ENCODE measurements at regions not wholly inside any gene's neighbourhood (a gene's known extent, or its start where the extent isn't known, plus 50 kb on each side); places are given as distances from the start of the nearest gene placed in this dataset.

DNA sequence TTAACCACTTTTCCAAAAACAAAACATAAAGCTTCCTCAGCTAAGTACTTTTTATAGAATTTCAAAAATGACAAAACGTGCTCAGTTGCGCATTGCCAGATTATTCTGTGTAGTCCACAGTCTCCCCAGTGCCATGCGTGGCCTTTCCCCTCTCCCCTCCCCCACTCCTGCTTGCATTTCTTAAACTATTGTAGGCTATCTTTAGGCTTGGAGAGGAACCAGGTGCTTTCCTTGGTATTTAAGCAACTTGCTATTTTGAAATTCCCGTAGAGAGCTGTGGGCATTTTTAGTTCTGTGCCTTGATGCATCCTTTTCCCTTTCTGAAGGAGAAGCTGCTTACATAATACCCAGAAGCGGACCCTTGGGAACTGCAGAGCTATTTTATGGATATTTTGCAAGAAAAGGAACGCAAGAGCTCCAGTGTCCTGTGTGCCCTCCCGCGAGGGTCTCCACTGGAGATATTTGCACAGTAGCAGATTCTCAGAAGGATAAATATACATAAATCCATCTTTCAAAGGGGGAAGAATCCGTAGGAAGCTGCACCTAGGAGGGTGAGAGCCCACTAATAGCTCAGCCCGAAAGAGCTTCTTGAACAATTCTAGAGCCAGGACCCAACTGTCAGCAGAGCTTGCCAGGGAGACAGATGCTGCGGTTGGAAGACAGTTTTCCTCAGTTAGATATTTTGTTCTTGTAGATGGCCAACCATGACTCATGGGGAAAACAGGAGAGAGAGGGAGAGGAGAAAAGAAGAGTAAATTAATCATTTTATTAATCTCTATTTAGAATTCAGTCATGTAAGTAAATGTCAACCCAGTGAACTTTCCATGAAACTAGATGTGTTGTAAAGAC, 1298.3 kb upstream of the WWC1 start:
- H3K27ac ChIP-seq: no peak overlapping the region
- TF ChIP-seq CTCF (IDR thresholded peaks at IDR 0.05) (no peak), ZFX (IDR thresholded peaks at IDR 0.05; ENCODE audit: borderline replicate concordance) (no peak)

- no peak for TF ChIP-seq CTCF (IDR thresholded peaks at IDR 0.05)
- TF ChIP-seq ZFX (IDR thresholded peaks at IDR 0.05; ENCODE audit: borderline replicate concordance): no peak
- no peak overlapping the region for H3K27ac ChIP-seq
Observed at GRCh38 chr5:166994226-166994625, 1297.2 kb upstream of the WWC1 start.

- TF ChIP-seq ZFX (IDR thresholded peaks at IDR 0.05; ENCODE audit: borderline replicate concordance) (no peak), CTCF (IDR thresholded peaks at IDR 0.05) (no peak)
Observed at GRCh38 chr5:167001246-167001645, 1290.2 kb upstream of the WWC1 start.

DNA sequence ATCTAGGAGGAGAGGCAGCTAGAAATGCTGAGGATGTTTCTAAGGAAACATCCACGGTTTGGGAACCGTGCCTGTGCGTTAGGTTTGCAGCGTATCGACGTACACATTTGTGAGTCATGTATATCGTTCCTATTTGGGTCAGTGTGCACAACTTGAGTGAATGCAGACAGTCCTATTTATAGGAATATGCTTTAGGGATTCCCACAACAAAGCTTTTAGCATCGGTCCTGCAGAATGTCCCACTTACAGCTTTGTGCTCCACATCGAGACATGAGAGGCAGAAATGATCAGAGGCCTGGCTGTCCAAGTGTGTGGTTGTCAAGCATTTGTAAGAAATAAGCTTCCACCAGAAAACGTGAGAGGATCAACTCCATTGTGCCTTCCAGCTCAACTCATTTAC, 1282.7 kb upstream of the WWC1 start:
- no peak for TF ChIP-seq ZFX (IDR thresholded peaks at IDR 0.05; ENCODE audit: borderline replicate concordance)
- TF ChIP-seq CTCF (IDR thresholded peaks at IDR 0.05): no peak
- H3K27ac ChIP-seq: no peak overlapping the region

More at GRCh38 chr5:167001246-167001645, 1290.2 kb upstream of the WWC1 start:
- H3K27ac ChIP-seq: no peak overlapping the region

DNA sequence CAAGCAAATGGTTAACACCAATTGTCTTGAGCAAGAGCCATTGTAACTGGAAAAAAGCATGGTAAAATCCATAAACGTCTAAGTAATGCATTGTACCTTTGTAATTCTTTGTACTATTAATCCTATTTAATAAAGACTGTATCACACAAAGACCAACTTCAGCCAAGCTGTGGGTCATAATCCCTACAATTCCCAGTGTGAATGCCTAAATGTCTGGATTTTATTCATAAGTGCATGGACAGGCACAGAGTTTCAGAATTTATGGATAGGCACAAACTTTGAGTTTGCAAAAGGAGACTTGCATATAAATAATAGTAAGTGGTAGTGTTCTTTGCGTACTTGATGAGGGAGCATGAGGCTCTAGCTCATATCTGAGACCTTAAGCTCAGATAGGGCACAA, 1280.2 kb upstream of the WWC1 start:
- TF ChIP-seq CTCF (IDR thresholded peaks at IDR 0.05): no peak
- TF ChIP-seq ZFX (IDR thresholded peaks at IDR 0.05; ENCODE audit: borderline replicate concordance): no peak
- no peak overlapping the region for H3K27ac ChIP-seq

GRCh38 chr5:167012123-167013034, 1279.1 kb upstream of the WWC1 start:
- TF ChIP-seq ZFX (IDR thresholded peaks at IDR 0.05; ENCODE audit: borderline replicate concordance): no peak
- no peak overlapping the region for H3K27ac ChIP-seq

DNA sequence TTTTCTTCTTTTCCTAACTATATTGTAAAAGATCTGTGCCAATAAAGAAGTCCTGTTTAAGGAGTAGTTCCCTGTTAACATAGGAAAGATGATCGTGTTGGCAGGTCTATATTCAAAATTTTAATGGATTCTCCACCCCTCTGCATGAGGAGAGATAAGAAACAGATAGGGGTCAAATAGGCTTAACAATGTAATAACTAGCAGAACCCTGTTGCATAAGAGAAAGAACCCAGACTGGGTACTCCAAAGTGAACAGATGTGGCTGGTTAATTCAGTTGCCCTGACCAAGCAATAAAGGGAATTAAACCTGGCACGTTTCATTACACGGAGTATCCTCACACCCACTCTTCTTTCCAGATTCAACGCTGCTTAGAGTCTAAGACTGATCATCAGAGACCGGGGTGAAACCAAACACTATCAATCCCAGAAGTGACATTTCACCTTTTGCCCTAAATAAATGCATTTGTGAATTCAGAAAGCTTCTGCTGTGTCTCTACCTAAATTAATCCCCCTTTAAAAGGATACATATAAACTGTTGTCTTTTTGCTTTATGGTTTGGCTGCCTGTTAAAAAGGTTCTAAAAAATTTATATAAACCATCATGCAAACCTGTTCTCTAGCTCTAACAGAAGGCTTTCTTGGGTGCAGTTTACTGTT, 1276.9 kb upstream of the WWC1 start:
- TF ChIP-seq ZFX (IDR thresholded peaks at IDR 0.05; ENCODE audit: borderline replicate concordance) (no peak), CTCF (IDR thresholded peaks at IDR 0.05) (no peak)
- no peak overlapping the region for H3K27ac ChIP-seq
